ENCODE measurements at regions not wholly inside any gene's neighbourhood (a gene's known extent, or its start where the extent isn't known, plus 50 kb on each side); places are given as distances from the start of the nearest gene placed in this dataset.

DNA sequence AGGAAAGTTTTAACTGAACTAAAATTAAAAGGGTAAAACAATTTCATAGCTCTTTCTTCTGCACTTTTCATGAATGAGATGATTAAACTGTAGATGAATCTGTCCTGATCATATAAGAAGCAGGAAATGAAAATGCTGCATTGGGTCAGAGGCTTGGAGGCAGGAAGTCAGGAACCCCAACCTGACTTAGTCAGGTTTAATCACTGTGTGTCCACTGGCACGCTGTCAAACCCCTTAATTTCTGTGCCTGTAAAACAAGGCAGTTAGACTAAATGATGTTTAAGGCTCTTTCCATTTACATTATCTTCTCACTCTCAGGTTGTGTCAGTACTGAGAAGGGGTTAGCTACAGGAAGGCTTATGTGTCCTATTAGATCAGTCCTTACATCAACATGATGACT, 193.3 kb upstream of the TTC14 start:
- TF ChIP-seq CTCF (IDR thresholded peaks at IDR 0.05 in 4 of 5, conservative IDR thresholded peaks at IDR 0.05 in 1 of 5) (no peak), POLR2A (IDR thresholded peaks at IDR 0.05) (no peak)
